ENCODE measurements at regions not wholly inside any gene's neighbourhood (a gene's known extent, or its start where the extent isn't known, plus 50 kb on each side); places are given as distances from the start of the nearest gene placed in this dataset.

DNA sequence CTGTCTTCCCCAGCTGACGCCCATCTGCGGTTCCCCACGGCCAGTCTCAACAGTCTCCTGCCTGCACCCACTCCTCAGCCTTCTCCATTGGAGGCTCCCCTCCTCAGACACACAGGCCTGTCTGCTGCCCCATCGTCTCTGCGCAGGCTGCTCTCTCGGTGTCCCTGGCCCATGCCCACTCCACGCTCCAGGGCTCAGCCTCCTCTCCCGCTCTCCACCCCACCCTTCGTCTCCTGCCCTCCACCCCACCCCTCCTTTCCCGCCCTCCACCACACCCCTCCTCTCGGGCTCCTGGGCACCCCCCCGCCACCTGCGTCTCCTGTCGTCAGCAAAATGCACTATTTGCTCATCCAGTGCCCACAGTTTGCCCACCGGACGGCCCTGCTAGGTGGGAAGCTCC lies 119.6 kb upstream of the DIO3 start:
- no peak overlapping the region for H3K4me3 ChIP-seq (ENCODE audit: low read depth, low read length)
- no peak for DNase-seq
- H3K36me3 ChIP-seq (replicated peaks): no peaks in the 10 kb centered on the region
- H3K27me3 ChIP-seq (replicated peaks): no peaks in the 10 kb centered on the region
- in situ Hi-C loops (cut with HindIII; ENCODE audit: low pct_ligation_motif_present, low sequenced_read_pairs): no loop called here
- TF ChIP-seq, protein P1, sequence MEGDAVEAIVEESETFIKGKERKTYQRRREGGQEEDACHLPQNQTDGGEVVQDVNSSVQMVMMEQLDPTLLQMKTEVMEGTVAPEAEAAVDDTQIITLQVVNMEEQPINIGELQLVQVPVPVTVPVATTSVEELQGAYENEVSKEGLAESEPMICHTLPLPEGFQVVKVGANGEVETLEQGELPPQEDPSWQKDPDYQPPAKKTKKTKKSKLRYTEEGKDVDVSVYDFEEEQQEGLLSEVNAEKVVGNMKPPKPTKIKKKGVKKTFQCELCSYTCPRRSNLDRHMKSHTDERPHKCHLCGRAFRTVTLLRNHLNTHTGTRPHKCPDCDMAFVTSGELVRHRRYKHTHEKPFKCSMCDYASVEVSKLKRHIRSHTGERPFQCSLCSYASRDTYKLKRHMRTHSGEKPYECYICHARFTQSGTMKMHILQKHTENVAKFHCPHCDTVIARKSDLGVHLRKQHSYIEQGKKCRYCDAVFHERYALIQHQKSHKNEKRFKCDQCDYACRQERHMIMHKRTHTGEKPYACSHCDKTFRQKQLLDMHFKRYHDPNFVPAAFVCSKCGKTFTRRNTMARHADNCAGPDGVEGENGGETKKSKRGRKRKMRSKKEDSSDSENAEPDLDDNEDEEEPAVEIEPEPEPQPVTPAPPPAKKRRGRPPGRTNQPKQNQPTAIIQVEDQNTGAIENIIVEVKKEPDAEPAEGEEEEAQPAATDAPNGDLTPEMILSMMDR (IDR thresholded peaks at IDR 0.05; ENCODE audit: low read depth, low read length, missing control alignments): no peak
- no peak overlapping the region for H3K27ac ChIP-seq

DNA sequence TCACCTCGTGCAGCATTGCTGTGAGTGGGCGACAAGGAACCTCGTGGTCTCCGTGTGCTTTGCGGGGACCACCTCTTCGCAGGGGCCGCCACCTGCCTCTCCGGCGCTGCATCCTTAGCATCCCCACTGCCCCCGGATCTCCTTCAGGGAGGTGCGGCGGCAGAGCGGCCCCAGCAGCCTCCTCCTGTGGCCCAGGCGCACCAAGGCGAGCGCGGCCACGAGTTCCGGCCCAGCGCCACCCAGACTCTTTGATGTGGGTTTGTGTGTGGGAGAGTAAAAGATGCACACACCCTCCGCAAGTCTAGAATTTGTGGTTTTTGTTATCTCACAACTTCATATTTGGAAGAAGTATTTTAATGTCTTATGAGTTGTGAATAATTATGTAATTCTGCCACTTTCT lies 118.8 kb upstream of the DIO3 start:
- TF ChIP-seq, protein P1 (IDR thresholded peaks at IDR 0.05; ENCODE audit: low read depth, low read length, missing control alignments): no peak
- no peaks in the 10 kb centered on the region for H3K36me3 ChIP-seq (replicated peaks)
- in situ Hi-C loops (cut with HindIII; ENCODE audit: low pct_ligation_motif_present, low sequenced_read_pairs): no loop called here
- H3K27me3 ChIP-seq (replicated peaks): no peaks in the 10 kb centered on the region
- DNase-seq: no peak
- H3K4me3 ChIP-seq (ENCODE audit: low read depth, low read length): no peak overlapping the region
- H3K27ac ChIP-seq: no peak overlapping the region

DNA sequence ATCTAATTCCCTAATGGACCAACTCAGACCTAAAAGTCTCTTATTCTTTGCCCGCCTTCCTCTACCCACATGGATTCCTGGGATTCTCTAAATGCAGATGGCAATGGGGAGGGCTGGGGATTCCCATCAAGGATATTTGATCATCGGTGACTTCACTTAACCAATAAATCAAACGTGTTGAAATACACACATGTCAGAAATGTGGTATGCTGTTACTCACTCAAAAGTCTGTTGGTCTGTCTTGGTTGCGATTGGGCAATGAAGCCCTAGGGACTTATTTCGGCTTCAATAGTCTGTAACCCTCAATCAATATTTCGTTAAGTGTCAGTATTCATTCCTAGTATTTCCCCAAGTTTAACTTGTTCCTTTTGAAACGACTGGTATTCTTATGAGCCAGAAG lies 117.2 kb upstream of the DIO3 start:
- Histone ChIP-seq H3K27ac (no peak overlapping the region), H3K4me3 (ENCODE audit: low read depth, low read length) (no peak overlapping the region), H3K36me3 (replicated peaks) (no peaks in the 10 kb centered on the region), H3K27me3 (replicated peaks) (no peaks in the 10 kb centered on the region)
- in situ Hi-C loops (cut with HindIII; ENCODE audit: low pct_ligation_motif_present, low sequenced_read_pairs): no loop called here
- DNase-seq: no peak
- TF ChIP-seq, protein P1 (IDR thresholded peaks at IDR 0.05; ENCODE audit: low read depth, low read length, missing control alignments): no peak

DNA sequence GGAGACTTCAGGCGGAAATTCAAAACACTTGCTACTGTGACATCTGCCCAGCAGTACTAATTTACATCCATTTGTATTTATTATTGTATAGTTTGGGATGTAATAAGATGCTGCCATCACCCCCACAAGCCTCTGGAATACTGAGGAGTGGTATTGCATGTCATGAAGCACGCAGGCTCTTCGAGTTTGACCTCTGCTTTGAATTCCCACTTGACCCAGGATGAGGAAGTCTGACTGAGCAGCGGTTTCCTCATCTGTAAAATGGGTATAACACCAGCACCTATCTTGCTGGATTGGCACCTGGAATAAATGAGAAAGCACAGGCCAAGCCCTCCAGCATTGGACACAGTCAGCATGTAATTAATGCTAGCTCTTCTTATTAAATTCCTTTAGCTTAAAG lies 116.0 kb upstream of the DIO3 start:
- Histone ChIP-seq H3K27me3 (replicated peaks) (no peaks in the 10 kb centered on the region), H3K4me3 (ENCODE audit: low read depth, low read length) (no peak overlapping the region), H3K36me3 (replicated peaks) (no peaks in the 10 kb centered on the region), H3K27ac (no peak overlapping the region)
- in situ Hi-C loops (cut with HindIII; ENCODE audit: low pct_ligation_motif_present, low sequenced_read_pairs): no loop called here
- DNase-seq: no peak
- TF ChIP-seq, protein P1 (IDR thresholded peaks at IDR 0.05; ENCODE audit: low read depth, low read length, missing control alignments): no peak

DNA sequence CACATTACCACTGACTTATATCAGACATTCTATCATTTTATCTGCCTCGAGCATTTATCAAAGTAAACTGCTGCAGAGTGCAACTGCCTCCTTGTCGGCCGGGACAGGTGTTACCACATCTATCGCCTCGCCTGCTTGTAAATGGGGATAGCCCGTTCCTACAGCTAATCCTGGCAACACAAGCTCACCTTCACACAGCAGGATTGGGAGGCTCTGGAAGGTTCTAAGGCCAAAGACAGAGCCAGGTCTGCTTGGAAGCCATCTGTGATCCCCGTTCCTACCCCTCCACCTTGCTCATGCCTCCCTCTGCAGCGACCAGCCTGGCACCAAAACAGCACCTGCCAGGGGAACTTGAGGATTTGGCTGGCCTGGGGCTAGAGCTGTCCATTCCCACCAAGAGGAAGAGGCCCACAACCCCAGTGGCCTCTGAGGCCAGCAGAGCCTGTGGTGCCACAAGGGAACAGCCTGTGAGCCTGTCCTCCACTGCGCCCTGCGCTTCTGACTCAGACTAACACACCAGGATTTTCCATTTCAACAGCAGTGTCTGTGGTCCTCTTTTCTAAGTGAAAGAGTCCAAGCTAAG lies 114.8 kb upstream of the DIO3 start:
- no peaks in the 10 kb centered on the region for H3K27me3 ChIP-seq (replicated peaks)
- H3K36me3 ChIP-seq (replicated peaks): no peaks in the 10 kb centered on the region
- no peak overlapping the region for H3K27ac ChIP-seq
- TF ChIP-seq, protein P1 (IDR thresholded peaks at IDR 0.05; ENCODE audit: low read depth, low read length, missing control alignments): no peak
- in situ Hi-C loops (cut with HindIII; ENCODE audit: low pct_ligation_motif_present, low sequenced_read_pairs): no loop called here
- H3K4me3 ChIP-seq (ENCODE audit: low read depth, low read length): no peak overlapping the region
- no peak for DNase-seq

DNA sequence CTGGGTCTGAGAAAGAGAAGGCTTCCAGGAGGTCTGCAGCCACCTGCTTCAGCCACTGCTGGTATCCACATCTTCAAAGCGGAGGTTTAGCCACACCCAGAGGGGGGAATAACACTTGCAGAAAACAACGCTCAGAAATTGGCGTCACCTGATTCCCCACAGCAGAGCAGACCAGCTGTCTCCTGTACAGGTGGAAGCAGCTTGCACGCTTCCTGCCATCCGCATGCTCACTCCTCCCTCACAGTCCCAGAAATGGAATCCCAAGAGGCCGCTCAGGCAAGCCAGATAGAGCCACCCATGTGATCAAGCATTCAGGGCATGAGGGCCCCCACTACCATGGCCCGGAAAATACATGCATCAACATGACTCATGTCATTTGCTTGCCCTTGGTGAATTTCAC lies 112.2 kb upstream of the DIO3 start:
- in situ Hi-C loops (cut with HindIII; ENCODE audit: low pct_ligation_motif_present, low sequenced_read_pairs): no loop called here
- no peak for DNase-seq
- TF ChIP-seq, protein P1 (IDR thresholded peaks at IDR 0.05; ENCODE audit: low read depth, low read length, missing control alignments): no peak
- Histone ChIP-seq H3K4me3 (ENCODE audit: low read depth, low read length) (no peak overlapping the region), H3K27me3 (replicated peaks) (no peaks in the 10 kb centered on the region), H3K27ac (no peak overlapping the region), H3K36me3 (replicated peaks) (no peaks in the 10 kb centered on the region)

Data from brain microvascular endothelial cell (primary cell).